ENCODE measurements at regions not wholly inside any gene's neighbourhood (a gene's known extent, or its start where the extent isn't known, plus 50 kb on each side); places are given as distances from the start of the nearest gene placed in this dataset.
"Not testable (repeated sequence)": the region's sequence is repeated elsewhere in the genome, so short reads cannot be mapped to it uniquely, and the experiment has no call there.

DNA sequence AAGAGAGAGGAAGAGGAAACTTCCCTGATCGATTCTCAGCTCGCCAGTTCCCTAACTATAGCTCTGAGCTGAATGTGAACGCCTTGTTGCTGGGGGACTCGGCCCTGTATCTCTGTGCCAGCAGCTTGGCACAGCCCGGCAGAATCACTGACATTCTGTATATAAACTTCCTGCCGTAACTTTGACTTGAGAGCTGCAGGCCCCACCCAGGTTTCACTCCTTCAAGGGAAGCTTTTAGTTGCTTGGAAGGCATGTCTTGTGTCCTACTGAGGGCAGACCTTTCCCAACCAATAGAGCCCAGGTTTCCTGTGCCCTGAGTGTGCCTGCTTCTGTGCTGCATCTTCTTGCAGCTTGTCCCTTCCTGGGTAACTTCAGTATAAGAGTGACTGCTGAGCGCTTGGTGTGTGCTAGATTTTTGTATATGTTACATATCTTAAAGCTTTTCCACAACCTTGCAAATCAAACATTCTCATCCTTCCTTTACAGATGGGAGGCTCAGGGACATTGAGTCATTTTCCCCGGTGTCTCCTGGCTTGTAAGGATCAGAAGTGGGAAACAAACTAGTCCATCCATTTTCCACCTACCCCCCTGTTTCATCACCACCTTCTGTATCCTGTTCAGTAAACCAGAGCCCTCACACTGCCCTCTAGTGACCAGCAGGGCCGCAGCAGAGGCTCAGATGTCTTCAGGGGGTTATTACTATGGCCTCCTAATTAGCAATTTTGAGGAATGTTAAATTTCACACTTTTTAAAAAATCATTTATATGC lies 225.2 kb upstream of the PRSS58 start:
- H3K4me3 ChIP-seq (ENCODE audit: low read depth, low read length) = no peak overlapping the region
- no peak for DNase-seq (ENCODE audit: low read depth)
- TF ChIP-seq, protein P1, sequence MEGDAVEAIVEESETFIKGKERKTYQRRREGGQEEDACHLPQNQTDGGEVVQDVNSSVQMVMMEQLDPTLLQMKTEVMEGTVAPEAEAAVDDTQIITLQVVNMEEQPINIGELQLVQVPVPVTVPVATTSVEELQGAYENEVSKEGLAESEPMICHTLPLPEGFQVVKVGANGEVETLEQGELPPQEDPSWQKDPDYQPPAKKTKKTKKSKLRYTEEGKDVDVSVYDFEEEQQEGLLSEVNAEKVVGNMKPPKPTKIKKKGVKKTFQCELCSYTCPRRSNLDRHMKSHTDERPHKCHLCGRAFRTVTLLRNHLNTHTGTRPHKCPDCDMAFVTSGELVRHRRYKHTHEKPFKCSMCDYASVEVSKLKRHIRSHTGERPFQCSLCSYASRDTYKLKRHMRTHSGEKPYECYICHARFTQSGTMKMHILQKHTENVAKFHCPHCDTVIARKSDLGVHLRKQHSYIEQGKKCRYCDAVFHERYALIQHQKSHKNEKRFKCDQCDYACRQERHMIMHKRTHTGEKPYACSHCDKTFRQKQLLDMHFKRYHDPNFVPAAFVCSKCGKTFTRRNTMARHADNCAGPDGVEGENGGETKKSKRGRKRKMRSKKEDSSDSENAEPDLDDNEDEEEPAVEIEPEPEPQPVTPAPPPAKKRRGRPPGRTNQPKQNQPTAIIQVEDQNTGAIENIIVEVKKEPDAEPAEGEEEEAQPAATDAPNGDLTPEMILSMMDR (IDR thresholded peaks at IDR 0.05; ENCODE audit: control insufficient read depth, extremely low read depth, insufficient read depth) = peak; percentile 85

DNA sequence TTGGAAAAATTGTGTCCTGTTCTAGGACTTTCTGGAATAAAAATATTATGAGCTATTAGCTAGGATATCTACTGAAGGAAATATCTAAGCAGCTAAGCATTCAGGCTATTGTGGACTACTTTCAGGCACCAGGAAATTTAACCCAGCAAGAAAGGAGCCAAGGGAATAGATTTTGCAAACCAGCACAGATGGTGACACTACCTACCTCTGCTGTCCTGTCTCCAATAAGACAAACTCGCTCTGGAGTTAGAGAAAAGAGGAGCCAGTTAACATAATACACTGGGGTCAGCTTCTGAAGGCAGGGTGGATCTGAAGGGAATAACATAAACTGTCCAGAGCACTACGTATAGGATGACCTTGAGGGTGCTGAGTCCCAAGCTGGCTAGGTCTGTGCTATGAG lies 223.7 kb upstream of the PRSS58 start:
- no peak overlapping the region for H3K4me3 ChIP-seq (ENCODE audit: low read depth, low read length)
- DNase-seq (ENCODE audit: low read depth) = no peak
- TF ChIP-seq, protein P1 (IDR thresholded peaks at IDR 0.05; ENCODE audit: control insufficient read depth, extremely low read depth, insufficient read depth) = peak; percentile 18; the same call in 1 of the 2 replicates

DNA sequence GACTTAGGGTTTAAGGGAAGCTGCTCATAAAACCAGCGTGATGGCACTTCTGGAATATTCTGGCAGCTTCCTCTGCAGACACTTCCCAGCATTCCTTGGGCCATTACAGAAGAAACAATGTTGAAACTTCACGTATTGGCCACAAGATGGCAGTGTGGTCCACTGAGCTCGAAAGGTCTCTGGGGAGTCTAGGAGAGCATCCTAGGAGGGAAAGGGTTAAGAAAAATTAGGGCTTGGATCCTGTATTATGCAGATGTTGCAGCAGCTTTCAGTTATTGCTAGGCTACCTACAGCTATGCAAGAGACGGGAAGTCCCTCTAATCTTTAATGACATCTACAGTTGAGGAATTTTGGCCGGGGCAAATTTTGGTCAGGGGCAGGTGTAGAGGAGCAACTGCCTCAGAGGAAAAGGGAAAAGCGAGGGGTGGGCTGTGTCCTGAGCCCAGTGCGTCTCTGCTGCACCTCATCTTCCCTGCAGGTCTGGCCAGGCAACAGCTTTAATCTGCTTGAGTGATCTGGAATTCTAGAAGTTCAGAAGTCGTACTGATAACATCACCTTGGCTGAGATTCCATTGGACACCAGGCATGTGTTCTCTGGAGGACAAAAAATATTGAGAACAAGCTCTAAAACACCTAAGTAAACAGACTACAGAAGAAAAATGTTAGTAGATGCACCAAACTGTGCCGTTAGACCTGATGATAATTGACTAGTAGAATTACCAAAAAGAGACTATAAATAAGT lies 220.8 kb upstream of the PRSS58 start:
- no peak overlapping the region for H3K4me3 ChIP-seq (ENCODE audit: low read depth, low read length)
- DNase-seq (ENCODE audit: low read depth) = no peak
- TF ChIP-seq, protein P1 (IDR thresholded peaks at IDR 0.05; ENCODE audit: control insufficient read depth, extremely low read depth, insufficient read depth) = peak; percentile 72

DNA sequence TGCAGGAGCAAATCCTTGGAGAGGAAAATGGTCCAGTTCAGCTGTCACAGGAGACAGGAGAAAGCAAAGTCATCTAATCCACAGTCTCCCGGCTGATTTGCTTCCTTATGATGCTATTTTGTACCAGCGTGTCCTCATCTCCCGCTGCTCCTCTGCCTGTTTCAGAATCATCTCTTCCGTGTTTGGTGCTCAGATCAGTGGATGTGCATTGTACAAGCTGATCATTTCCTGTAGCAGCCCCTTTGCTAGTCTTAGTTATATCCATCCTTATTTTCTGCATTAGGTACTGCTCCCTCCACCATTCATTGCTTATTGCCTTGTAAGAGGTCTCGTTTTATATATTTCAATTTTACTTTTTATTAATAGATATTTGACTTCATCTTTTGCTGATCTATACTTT lies 219.9 kb upstream of the PRSS58 start:
- H3K4me3 ChIP-seq (ENCODE audit: low read depth, low read length); DNase-seq (ENCODE audit: low read depth): not testable (repeated sequence)

DNA sequence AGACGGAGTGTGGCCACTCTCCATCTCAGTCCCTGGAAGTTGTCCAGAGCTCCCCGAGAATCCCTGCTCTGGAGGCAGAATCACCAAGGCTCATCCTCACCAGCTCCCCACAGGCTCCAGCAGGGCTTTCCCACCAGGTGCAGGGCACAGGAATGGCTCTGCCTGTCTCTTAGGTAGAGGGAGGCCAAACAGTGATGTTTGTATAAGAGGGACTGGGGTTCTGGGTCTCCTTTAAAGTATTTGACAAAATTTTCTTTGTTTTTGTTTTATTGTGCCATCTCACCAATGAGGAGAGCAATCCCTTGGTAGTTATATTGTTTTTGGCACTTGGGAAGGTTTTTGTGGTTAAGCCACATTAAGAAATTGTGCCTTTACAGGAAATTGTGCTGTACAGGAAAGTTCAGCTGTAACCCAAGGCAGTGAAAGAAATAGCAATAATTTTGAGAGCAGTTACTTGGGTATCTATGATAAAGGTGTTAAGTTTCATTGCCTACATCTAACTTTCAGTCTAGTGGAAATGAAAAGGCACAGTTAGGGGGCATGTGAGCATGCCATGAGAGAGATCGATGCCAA lies 219.3 kb upstream of the PRSS58 start:
- no peak overlapping the region for H3K4me3 ChIP-seq (ENCODE audit: low read depth, low read length)
- TF ChIP-seq, protein P1 (IDR thresholded peaks at IDR 0.05; ENCODE audit: control insufficient read depth, extremely low read depth, insufficient read depth) = no peak
- no peak for DNase-seq (ENCODE audit: low read depth)

DNA sequence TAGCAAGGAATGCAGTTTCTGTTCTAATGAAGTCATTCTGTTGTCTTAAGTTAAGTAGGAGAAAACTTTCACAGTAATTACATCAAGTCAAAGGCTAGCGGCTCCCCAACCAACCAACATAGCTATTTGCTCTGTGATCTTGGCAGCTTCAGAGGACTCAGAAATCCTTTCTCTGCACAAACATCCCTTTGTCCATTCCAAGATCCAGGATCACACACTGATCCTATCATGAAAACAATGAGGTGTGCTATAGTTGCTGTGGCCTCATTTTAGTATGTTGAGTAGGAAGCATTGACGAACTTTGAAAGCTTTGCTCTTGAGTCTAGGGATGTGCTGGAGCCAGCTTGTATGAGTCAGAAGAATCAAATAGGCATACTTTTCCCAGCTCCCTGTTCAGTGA lies 218.2 kb upstream of the PRSS58 start:
- no peak overlapping the region for H3K4me3 ChIP-seq (ENCODE audit: low read depth, low read length)
- DNase-seq (ENCODE audit: low read depth) = no peak
- TF ChIP-seq, protein P1 (IDR thresholded peaks at IDR 0.05; ENCODE audit: control insufficient read depth, extremely low read depth, insufficient read depth) = no peak

DNA sequence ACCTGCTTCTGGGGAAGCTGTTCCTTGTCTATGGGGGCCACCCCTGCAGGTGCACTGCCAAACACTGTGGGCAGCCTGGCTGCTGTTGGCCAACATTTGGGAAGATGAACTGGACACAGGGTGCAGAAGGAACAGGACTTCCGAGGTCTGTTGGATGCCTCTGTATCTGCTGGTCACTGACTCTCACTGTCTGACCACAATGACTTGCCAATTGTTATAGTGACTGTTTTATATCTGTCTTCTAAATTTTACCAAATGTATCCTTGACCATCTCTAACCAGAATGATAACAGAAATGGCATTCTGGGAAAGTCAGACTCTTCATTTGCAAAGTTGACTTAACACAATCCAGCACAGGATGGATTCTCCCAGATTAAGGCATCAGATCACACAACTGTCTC lies 214.0 kb upstream of the PRSS58 start:
- TF ChIP-seq, protein P1 (IDR thresholded peaks at IDR 0.05; ENCODE audit: control insufficient read depth, extremely low read depth, insufficient read depth) = no peak
- no peak overlapping the region for H3K4me3 ChIP-seq (ENCODE audit: low read depth, low read length)
- no peak for DNase-seq (ENCODE audit: low read depth)
